ENCODE measurements at regions not wholly inside any gene's neighbourhood (a gene's known extent, or its start where the extent isn't known, plus 50 kb on each side); places are given as distances from the start of the nearest gene placed in this dataset.

GRCh38 chr2:37449761-37450296, 105.4 kb downstream of the QPCT start:
- no peak overlapping the region for H3K4me3 ChIP-seq (ENCODE audit: extremely low read depth in 1 of 4, insufficient read depth in 2 of 4, low read depth in 3 of 4, low read length in 4 of 4)
- H3K56ac ChIP-seq (replicated peaks; ENCODE audit: insufficient read length, low read depth, low read length), result no peak overlapping the region
- no peak overlapping the region for H2AFZ ChIP-seq (ENCODE audit: low read length)
- H2BK20ac ChIP-seq (ENCODE audit: low read length), result no peak overlapping the region
- H3K9ac ChIP-seq (replicated peaks in 1 of 4; ENCODE audit: extremely low read depth in 1 of 4, low read depth in 3 of 4, low read length in 3 of 4), result no peak overlapping the region
- H3K18ac ChIP-seq (ENCODE audit: extremely low read depth, low read length), result no peak overlapping the region
- H4K20me1 ChIP-seq (replicated peaks in 1 of 2; ENCODE audit: control insufficient read depth in 1 of 2, insufficient read depth in 2 of 2, low read length in 2 of 2), result no peaks in the 10 kb centered on the region
- H3K9me3 ChIP-seq (ENCODE audit: insufficient read depth in 2 of 2, low read depth in 1 of 2, low read length in 1 of 2), result no peaks in the 10 kb centered on the region
- H3K4ac ChIP-seq (replicated peaks; ENCODE audit: insufficient read length, low read depth, low read length), result no peak overlapping the region
- H2AK5ac ChIP-seq (ENCODE audit: low read depth, low read length), result no peak overlapping the region
- no peaks in the 10 kb centered on the region for H3K79me2 ChIP-seq (ENCODE audit: control insufficient read depth in 1 of 2, insufficient read depth in 2 of 2, low read length in 2 of 2)
- H3K36me3 ChIP-seq (ENCODE audit: control insufficient read depth in 2 of 4, insufficient read depth in 4 of 4, low read length in 3 of 4), result no peaks in the 10 kb centered on the region
- TF ChIP-seq POLR2AphosphoS5 (IDR thresholded peaks at IDR 0.05; ENCODE audit: low read depth, low read length) (no peak), HDAC2 (IDR thresholded peaks at IDR 0.05; ENCODE audit: borderline replicate concordance in 1 of 2, low read depth in 2 of 2, low read length in 2 of 2) (no peak), YY1 (IDR thresholded peaks at IDR 0.05; ENCODE audit: low read depth, low read length) (no peak), POU5F1 (IDR thresholded peaks at IDR 0.05; ENCODE audit: low read depth, low read length) (no peak), RFX5 (IDR thresholded peaks at IDR 0.05; ENCODE audit: borderline replicate concordance, low read depth, low read length) (no peak), MAFK (IDR thresholded peaks at IDR 0.05; ENCODE audit: low read depth, low read length) (no peak), SIX5 (IDR thresholded peaks at IDR 0.05; ENCODE audit: low read depth, low read length) (no peak), RBBP5 (IDR thresholded peaks at IDR 0.05; ENCODE audit: borderline replicate concordance, low read depth, low read length) (no peak), EGR1 (IDR thresholded peaks at IDR 0.05; ENCODE audit: borderline replicate concordance, low read depth, low read length) (no peak), JUN (IDR thresholded peaks at IDR 0.05; ENCODE audit: low read depth, low read length) (no peak), SAP30 (IDR thresholded peaks at IDR 0.05; ENCODE audit: insufficient read depth, insufficient replicate concordance, low read length) (no peak)
- ChIA-PET CTCF (ENCODE audit: partially characterized antibody) (interaction anchor here (0.6 to 1.1 kb wide), 3 partner anchors 10 to 35 kb away, joined by 3 read pairs; no protein-coding TSS in a partner anchor), POLR2A (ENCODE audit: partially characterized antibody) (no interaction called here)
- FAIRE-seq, result no peak
- H3K79me1 ChIP-seq (ENCODE audit: low read depth, low read length), result no peaks in the 10 kb centered on the region
- H4K5ac ChIP-seq (ENCODE audit: insufficient read length, low read depth, low read length), result no peak overlapping the region
- no peak overlapping the region for H2BK15ac ChIP-seq (ENCODE audit: low read length)
- H3K23me2 ChIP-seq (ENCODE audit: low read depth, low read length), result no peaks in the 10 kb centered on the region; the same call in 1 of the 2 replicates
- no peak overlapping the region for H4K91ac ChIP-seq (replicated peaks; ENCODE audit: insufficient read length, low read length)
- H4K8ac ChIP-seq (ENCODE audit: extremely low read depth, insufficient read depth, low read length), result no peak overlapping the region
- H3K23ac ChIP-seq (ENCODE audit: insufficient read length), result no peak overlapping the region
- DNase-seq (ENCODE audit: low read depth in 1 of 2, low spot score in 2 of 2), result no peak
- H3K27ac ChIP-seq (ENCODE audit: low read depth, low read length), result no peak overlapping the region
- no peaks in the 10 kb centered on the region for H3K27me3 ChIP-seq (replicated peaks in 1 of 4; ENCODE audit: control insufficient read depth in 3 of 4, extremely low read depth in 1 of 4, insufficient read depth in 3 of 4, low read length in 3 of 4)
- no peak overlapping the region for H3K4me2 ChIP-seq (ENCODE audit: insufficient read depth in 1 of 2, low read depth in 2 of 2, low read length in 2 of 2)
- 84% methylated on average over 8 of the region's 8 CpGs; no CpG with 5 or more reads in 1 of the 2 experiments for WGBS, 2 experiments (ENCODE audit: extremely low coverage in 1 of 2, insufficient coverage in 1 of 2, insufficient read length in 1 of 2, insufficient replicate concordance in 2 of 2, low coverage in 1 of 2, low lambda C conversion rate in 2 of 2, missing lambda C conversion rate in 1 of 2)
- H2BK5ac ChIP-seq (ENCODE audit: low read depth, low read length), result no peak overlapping the region
- H2BK120ac ChIP-seq (replicated peaks; ENCODE audit: low read depth, low read length), result no peak overlapping the region
- no peaks in the 10 kb centered on the region for H3K4me1 ChIP-seq (replicated peaks in 1 of 4; ENCODE audit: control insufficient read depth in 3 of 4, insufficient read depth in 4 of 4, low read length in 3 of 4)
- H3K14ac ChIP-seq (ENCODE audit: insufficient read length), result no peak overlapping the region
- H2BK12ac ChIP-seq (ENCODE audit: low read depth, low read length), result no peak overlapping the region

All from H1 (cell line).